Ascending aorta (tissue), 2 donors: ENCODE measurements at regions not wholly inside any gene's neighbourhood (a gene's known extent, or its start where the extent isn't known, plus 50 kb on each side); places are given as distances from the start of the nearest gene placed in this dataset.

Experiments used
- DNase-seq, 2 donors: peaks; one replicate each; pipeline ENCODE4 v3.0.0-alpha.2; 2019; ENCODE audit warnings: low spot score in 2 of 2
- H3K27ac ChIP-seq, 2 donors: fragments of 200-600 bp; sonication (generic); one replicate each; pipeline ENCODE4 v1.5.1; 2016 to 2017; ENCODE audit warnings: mild to moderate bottlenecking in 1 of 2
- H3K27me3 ChIP-seq: fragments of 200-600 bp; sonication (generic); one replicate; pipeline ENCODE4 v1.5.1; 2017
- H3K36me3 ChIP-seq, 2 donors: fragments of 200-600 bp; sonication (generic); one replicate each; pipeline ENCODE4 v1.5.1; 2016
- H3K4me1 ChIP-seq, 2 donors: fragments of 200-600 bp; sonication (generic); one replicate each; pipeline ENCODE4 v1.5.1; 2016 to 2017; ENCODE audit warnings: mild to moderate bottlenecking in 1 of 2
- H3K4me3 ChIP-seq, 2 donors: fragments of 200-600 bp; sonication (generic); one replicate each; pipeline ENCODE4 v1.5.1; 2016 to 2017; ENCODE audit warnings: mild to moderate bottlenecking in 1 of 2
- H3K9me3 ChIP-seq, 2 donors: fragments of 200-600 bp; sonication (generic); one replicate each; pipeline ENCODE4 v1.5.1; 2016
- CTCF ChIP-seq, 3 experiments: fragments of 200-600 bp in 2 of 3; fragments of 450-650 bp in 1 of 3; sonication (generic) in 2 of 3; IDR thresholded peaks; one replicate each; pipeline ENCODE4 v1.5.1; 2016 to 2019; ENCODE audit warnings: antibody characterized with exemption in 3 of 3, mild to moderate bottlenecking in 1 of 3, moderate library complexity in 1 of 3
- intact Hi-C: fragments of 100-400 bp; cut with DNase I; formaldehyde crosslinking; loops from one replicate; pipeline ENCODE4 v1.15.1; 2023

- TF ChIP-seq CTCF (IDR thresholded peaks at IDR 0.05) = no peak
- Histone ChIP-seq H3K9me3 (no peaks in the 10 kb centered on the region), H3K27me3 (no peaks in the 10 kb centered on the region), H3K4me1 (no peaks in the 10 kb centered on the region), H3K36me3 (no peaks in the 10 kb centered on the region), H3K4me3 (no peak overlapping the region), H3K27ac (no peak overlapping the region)
- intact Hi-C loops = no loop called here
- DNase-seq = no peak
Observed at GRCh38 chr4:188941524-188942119, 802.4 kb downstream of the TRIML1 start.

GRCh38 chr4:188942606-188943005 lies 803.4 kb downstream of the TRIML1 start:
- Histone ChIP-seq H3K4me3 (no peak overlapping the region), H3K27me3 (no peaks in the 10 kb centered on the region), H3K36me3 (no peaks in the 10 kb centered on the region), H3K4me1 (no peaks in the 10 kb centered on the region), H3K9me3 (no peaks in the 10 kb centered on the region), H3K27ac (no peak overlapping the region)
- TF ChIP-seq CTCF (IDR thresholded peaks at IDR 0.05) = no peak
- no peak for DNase-seq
- intact Hi-C loops = no loop called here

GRCh38 chr4:188949596-188949995 lies 810.4 kb downstream of the TRIML1 start:
- intact Hi-C loops = no loop called here
- H3K36me3 ChIP-seq = no peaks in the 10 kb centered on the region
- H3K27ac ChIP-seq = no peak overlapping the region
- DNase-seq = no peak
- no peak overlapping the region for H3K4me3 ChIP-seq
- no peaks in the 10 kb centered on the region for H3K4me1 ChIP-seq
- no peaks in the 10 kb centered on the region for H3K9me3 ChIP-seq
- H3K27me3 ChIP-seq = no peaks in the 10 kb centered on the region
- no peak for TF ChIP-seq CTCF (IDR thresholded peaks at IDR 0.05)

DNA sequence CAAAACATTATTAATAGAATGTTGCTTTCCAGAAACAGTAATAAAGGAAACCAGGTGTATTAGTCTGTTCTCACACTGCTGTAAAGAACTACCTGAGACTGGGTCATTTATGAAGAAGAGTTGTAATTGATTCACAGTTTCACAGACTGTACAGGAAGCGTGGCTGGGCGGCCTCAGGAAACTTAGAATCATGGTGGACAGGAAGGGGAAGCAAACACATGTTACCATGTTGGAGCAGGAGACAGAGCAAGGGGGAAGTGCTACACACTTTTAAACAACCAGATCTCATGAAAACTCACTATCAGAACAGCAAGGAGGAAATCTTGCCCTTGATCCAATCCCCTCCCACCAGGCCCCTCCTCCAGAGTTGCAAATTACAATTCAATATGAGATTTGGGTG lies 815.8 kb downstream of the TRIML1 start:
- no peaks in the 10 kb centered on the region for H3K4me1 ChIP-seq
- no peak for DNase-seq
- no peak overlapping the region for H3K4me3 ChIP-seq
- no peaks in the 10 kb centered on the region for H3K27me3 ChIP-seq
- no peaks in the 10 kb centered on the region for H3K9me3 ChIP-seq
- intact Hi-C loops = no loop called here
- H3K36me3 ChIP-seq = no peaks in the 10 kb centered on the region
- no peak overlapping the region for H3K27ac ChIP-seq
- TF ChIP-seq CTCF (IDR thresholded peaks at IDR 0.05) = no peak

DNA sequence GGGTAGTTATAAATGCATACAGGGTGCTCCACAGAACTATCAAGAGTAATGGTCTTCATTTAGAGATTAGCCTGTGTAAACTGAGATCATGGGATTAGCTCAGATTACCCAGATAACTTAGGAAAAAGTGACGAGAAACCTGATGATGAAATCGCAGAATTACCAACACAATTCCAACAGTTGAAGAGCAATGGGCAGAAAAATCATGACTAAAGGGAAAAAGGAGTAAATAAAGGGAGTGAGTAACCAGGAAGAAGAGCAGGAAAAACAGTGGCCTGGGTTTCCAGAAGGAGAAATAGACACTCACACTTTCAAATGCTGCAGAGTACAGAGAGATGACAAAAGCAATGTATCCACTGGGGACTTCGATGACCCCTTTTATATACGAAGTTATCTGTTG lies 817.3 kb downstream of the TRIML1 start:
- H3K4me3 ChIP-seq = no peak overlapping the region
- intact Hi-C loops = no loop called here
- no peaks in the 10 kb centered on the region for H3K9me3 ChIP-seq
- H3K27ac ChIP-seq = no peak overlapping the region
- no peak for TF ChIP-seq CTCF (IDR thresholded peaks at IDR 0.05)
- DNase-seq = no peak
- no peaks in the 10 kb centered on the region for H3K4me1 ChIP-seq
- no peaks in the 10 kb centered on the region for H3K36me3 ChIP-seq
- H3K27me3 ChIP-seq = no peaks in the 10 kb centered on the region

- Histone ChIP-seq H3K4me3 (no peak overlapping the region), H3K27me3 (no peaks in the 10 kb centered on the region), H3K27ac (no peak overlapping the region), H3K9me3 (no peaks in the 10 kb centered on the region), H3K4me1 (no peaks in the 10 kb centered on the region), H3K36me3 (no peaks in the 10 kb centered on the region)
- TF ChIP-seq CTCF (IDR thresholded peaks at IDR 0.05) = no peak
- DNase-seq = no peak
- intact Hi-C loops = no loop called here
Observed at GRCh38 chr4:188958346-188958745, 819.1 kb downstream of the TRIML1 start.
